NCI-H2081 (cell line): ENCODE measurements at regions not wholly inside any gene's neighbourhood (a gene's known extent, or its start where the extent isn't known, plus 50 kb on each side); places are given as distances from the start of the nearest gene placed in this dataset.
"Not testable (repeated sequence)": the region's sequence is repeated elsewhere in the genome, so short reads cannot be mapped to it uniquely, and the experiment has no call there.

Experiments used
- DNase-seq, 2 experiments: peaks; one replicate each; lab custom pipeline; 2025; lab: John Stamatoyannopoulos, UW

DNA sequence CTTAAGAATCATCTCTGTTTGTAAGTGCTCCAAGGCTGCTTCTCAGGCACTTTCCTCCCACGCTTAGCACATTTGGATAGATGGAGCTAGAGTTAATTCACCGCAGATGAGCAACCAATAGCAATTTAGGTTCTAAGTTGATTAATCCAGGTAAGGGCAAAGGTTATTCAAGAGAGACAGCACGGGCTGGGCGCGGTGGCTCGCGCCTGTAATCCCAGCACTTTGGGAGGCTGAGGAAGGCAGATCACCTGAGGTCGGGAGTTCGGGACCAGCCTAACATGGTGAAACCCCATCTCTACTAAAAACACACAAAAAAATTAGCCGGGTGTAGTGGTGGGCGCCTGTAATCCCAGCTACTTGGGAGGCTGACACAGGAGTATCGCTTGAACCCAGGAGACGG, 54.5 kb upstream of the UNC13C start:
- not testable (repeated sequence) for DNase-seq

- DNase-seq = no peak
Measured at GRCh38 chr15:53918180-53919079, 59.8 kb upstream of the UNC13C start.

GRCh38 chr15:53917109-53917508, 61.1 kb upstream of the UNC13C start:
- DNase-seq = no peak

- no peak for DNase-seq
Measured at GRCh38 chr15:53911431-53911830, 66.8 kb upstream of the UNC13C start.

GRCh38 chr15:53910852-53911251, 67.4 kb upstream of the UNC13C start:
- no peak for DNase-seq

DNA sequence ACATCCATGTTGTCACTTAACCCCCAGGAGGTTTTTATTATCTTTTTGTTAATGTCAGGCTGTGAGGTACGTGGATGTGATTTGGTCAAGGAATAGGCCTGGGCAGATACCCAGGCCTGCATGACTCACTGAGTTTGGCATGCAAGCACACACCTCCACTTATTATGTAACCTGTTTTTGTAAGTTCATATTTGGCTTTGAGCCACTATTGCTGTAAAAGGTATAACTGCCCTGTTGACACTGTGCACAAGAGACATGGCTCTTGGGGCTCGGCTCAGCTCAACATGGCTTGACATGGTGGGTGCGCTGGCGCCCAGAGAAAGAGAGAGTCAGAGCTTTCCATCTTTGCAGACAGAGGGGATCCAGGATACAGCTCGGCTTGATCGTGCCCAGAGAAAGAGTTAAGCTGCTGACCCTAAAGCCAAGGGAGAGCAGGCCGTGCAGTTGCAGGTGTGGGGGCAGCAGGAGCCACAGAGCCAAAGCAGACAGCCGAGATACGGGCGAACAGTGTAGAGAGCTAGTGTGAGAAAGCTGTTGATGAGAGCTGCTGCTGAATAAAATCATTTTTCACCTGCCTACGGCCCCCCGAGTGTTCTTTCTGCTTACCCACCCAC, 67.9 kb upstream of the UNC13C start:
- no peak for DNase-seq

DNA sequence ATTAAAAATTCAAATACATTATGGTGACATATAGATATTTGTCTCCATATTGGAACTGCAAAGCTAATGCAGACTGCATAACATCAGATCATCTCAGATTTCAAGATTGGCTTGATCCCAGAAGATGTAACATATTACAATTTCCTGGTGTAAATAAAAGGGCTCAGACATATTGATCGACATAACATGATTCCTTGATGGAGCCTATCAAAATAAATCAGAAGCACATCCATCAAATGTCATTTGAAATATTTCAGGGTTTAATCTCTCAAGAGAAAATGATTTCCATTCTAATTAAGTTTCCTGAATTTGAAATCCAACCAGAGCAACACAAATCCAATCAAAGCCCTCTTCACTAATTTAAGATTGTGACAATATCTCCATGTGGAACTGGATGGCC, 75.1 kb upstream of the UNC13C start:
- no peak for DNase-seq

GRCh38 chr15:53893468-53893867, 84.8 kb upstream of the UNC13C start:
- peak in 1 of 2 experiments; percentile 15 for DNase-seq

DNA sequence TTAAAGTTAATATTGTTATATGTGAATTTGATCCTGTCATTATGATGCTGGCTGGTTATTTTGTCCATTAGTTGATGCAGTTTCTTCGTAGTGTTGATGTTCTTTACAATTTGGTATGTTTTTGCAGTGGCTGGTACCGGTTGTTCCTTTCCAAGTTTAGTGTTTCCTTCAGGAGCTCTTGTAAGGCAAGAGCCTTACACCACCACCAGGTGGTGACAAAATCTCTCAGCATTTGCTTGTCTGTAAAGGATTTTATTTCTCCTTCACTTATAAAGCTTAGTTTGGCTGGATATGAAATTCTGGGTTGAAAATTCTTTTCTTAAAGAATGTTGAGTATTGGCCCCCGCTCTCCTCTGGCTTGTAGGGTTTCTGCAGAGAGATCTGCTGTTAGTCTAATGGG, 86.4 kb upstream of the UNC13C start:
- DNase-seq = not testable (repeated sequence)

DNA sequence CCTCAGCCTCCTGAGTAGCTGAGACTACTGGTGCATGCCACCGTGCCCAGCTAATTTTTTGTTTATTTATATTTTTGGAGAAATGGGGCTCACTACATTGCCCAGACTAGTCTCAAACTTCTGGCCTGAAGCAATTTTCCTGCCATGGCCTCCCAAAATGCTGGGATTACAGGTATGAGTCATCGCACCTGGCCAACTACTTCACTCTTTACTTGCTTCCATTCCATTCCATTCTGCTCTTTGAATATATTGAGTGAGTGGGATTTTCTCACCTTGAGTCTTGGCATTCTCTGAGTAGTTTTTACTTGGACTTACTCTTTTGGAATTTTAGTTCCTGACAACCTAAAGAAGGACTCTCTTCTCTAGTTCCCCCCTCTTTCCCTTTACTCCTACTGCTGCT, 93.8 kb upstream of the UNC13C start:
- no peak for DNase-seq

- no peak for DNase-seq
Measured at GRCh38 chr15:53882311-53882710, 95.9 kb upstream of the UNC13C start.

DNA sequence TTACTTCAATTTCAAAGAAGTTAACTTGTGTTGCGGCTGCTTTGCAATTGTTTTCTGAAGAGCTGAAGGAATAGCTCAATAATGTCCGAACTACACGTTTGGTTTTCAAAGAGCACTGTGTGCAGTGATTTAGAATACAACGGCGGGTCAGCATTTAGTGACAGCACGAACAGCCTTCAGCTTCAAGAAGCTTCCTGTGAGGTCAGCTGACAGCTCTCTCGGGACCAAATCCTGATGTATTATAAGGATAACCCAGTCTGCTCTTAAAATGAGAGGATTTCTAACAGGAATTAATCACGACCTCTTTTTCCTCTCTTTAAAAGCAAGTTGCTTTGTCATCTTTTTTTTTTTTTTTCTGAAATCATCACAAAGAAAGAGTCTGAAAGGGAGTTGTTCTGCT, 97.9 kb upstream of the UNC13C start:
- no peak for DNase-seq

DNA sequence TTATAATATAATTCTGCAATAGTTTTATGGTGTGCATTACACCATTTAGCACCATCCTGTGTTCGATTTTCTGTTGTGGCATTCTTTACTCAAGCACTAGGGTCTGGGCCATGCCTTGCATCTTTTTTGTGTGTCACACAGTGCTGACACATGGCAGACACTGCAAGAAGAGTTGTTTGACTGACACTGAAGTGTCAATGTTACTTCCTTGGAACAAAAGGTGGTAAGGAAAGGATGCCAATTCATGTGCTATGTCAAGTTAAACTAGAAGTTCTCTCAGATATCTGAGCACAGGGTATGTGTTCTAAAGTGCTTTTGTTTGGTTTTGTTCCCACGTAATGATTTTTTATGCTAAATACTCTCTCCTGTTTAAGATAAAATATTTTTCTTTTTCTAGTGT, 102.5 kb upstream of the UNC13C start:
- DNase-seq = no peak

DNA sequence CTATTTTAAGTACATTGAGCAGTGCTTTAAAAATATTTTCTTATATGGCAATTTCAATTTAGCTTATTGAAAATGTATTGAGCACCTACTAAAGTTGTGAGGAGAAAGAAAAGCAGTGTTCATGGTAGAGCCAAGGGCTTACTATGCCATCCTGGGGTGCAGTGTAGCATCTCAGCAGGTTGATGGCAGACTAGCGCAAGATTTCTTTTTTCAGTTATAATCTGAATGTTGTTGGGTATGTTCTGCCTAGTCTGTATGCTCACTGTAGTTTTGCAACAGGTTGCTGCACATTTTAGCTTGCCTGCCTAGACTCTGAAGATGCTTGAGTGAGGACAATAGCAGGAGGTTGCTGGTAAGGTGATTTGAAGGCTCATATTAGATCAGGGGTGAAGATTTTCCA, 103.1 kb upstream of the UNC13C start:
- DNase-seq = no peak

GRCh38 chr15:53872410-53872809, 105.8 kb upstream of the UNC13C start:
- no peak for DNase-seq

GRCh38 chr15:53869806-53870073, 108.5 kb upstream of the UNC13C start:
- no peak for DNase-seq

- no peak for DNase-seq
Measured at GRCh38 chr15:53869044-53869805, 109.0 kb upstream of the UNC13C start.

DNA sequence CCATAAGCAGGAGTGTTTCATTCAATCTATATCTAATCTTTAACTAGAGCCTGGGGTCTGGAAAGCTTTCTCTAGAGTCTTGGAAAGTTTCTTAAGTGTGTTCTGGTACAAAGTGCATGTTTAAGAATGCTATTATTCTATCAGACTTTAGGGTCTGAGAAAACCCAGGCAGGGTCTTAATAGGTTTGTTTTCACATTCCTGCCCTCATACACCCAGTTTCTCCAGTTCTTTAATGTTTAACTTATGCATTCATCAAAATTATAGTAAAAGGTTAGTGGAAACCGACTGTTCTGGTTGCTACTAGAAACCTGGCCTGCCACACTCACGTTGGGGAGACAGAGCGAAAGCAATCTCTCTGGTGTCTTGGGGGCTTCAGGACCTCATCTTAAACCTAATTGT, 102.9 kb upstream of the WDR72 start:
- no peak for DNase-seq

DNA sequence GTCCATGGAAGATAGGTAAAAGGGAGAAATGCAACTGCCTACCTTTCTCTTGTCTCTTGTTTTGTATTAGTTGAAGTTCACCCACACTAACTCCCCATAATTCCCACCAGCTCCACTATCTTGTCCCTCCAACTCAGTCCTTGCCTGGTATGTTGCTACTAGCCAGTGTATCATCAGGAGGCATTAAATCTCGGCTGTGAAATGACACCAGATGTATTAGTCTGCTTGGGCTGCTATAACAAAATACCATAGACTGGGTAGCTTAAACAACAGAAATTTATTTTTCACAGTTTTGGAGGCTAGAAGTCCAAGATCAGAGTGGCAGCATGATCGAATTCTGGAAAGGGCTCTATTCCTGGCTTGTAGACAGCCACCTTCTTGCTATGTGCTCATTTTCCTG, 102.3 kb upstream of the WDR72 start:
- DNase-seq = no peak

GRCh38 chr15:53851110-53851848, 91.8 kb upstream of the WDR72 start:
- DNase-seq = no peak

GRCh38 chr15:53847745-53848144, 88.3 kb upstream of the WDR72 start:
- DNase-seq = no peak

DNA sequence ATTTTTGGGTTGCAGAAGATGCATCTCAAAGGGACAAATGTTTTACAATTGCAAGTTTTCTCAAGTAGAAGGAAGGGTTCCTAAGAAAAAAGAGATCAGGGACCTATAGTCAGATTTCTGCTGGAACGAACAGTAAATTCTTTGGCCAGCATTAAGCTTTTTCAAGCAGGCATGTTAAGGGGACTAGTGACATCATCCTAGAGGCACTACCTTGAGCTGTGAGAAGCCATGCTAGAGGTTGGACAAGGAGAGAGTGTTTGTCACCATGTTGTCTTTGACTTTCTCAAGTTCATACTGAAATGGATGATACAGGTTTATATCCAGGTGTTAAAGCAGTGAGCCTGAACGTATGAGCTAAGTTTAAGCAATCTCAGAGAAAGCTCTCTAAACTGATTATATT, 85.2 kb upstream of the WDR72 start:
- DNase-seq = no peak
